Gastroesophageal sphincter (tissue), 4 donors: ENCODE measurements at regions not wholly inside any gene's neighbourhood (a gene's known extent, or its start where the extent isn't known, plus 50 kb on each side); places are given as distances from the start of the nearest gene placed in this dataset.

Experiments used
- ATAC-seq: fragments of 150-250 bp; one replicate; pipeline ENCODE4 v1.9.1; 2016; ENCODE audit warnings: mild to moderate bottlenecking, moderate library complexity
- H3K27ac ChIP-seq, 4 donors: fragments of 200-600 bp; sonication (generic) in 3 of 4; 1 replicate in 3 of 4; 2 replicates in 1 of 4; pipeline ENCODE4 v1.5.1; 2016 to 2019
- H3K27me3 ChIP-seq: fragments of 200-600 bp; sonication (generic); one replicate; pipeline ENCODE4 v1.5.1; 2019
- H3K36me3 ChIP-seq, 2 donors: fragments of 200-600 bp; sonication (generic); one replicate each; pipeline ENCODE4 v1.5.1; 2019; ENCODE audit warnings: control low read depth in 1 of 2
- H3K4me1 ChIP-seq, 3 donors: fragments of 200-600 bp; sonication (generic); 1 replicate in 2 of 3; 2 replicates in 1 of 3; pipeline ENCODE4 v1.5.1; 2016 to 2019; ENCODE audit warnings: control low read depth in 2 of 3
- H3K4me3 ChIP-seq, 2 donors: fragments of 200-600 bp; sonication (generic); one replicate each; pipeline ENCODE4 v1.5.1; 2019; ENCODE audit warnings: mild to moderate bottlenecking in 1 of 2, moderate library complexity in 1 of 2
- H3K9me3 ChIP-seq, 3 donors: fragments of 200-600 bp; sonication (generic); one replicate each; pipeline ENCODE4 v1.5.1; 2017 to 2019; ENCODE audit warnings: control low read depth in 2 of 3
- EP300 ChIP-seq: sonication (generic); formaldehyde crosslinking; IDR thresholded peaks from one replicate; pipeline ENCODE4 v1.6.1; 2017; ENCODE audit warnings: antibody characterized with exemption, mild to moderate bottlenecking
- POLR2A ChIP-seq, 2 donors: fragments of 450-650 bp; IDR thresholded peaks; one replicate each; pipeline ENCODE4 v1.6.1; 2017; ENCODE audit warnings: antibody characterized with exemption in 2 of 2, mild to moderate bottlenecking in 2 of 2, moderate library complexity in 1 of 2
- POLR2AphosphoS5 ChIP-seq: sonication (generic); formaldehyde crosslinking; IDR thresholded peaks from one replicate; pipeline ENCODE4 v1.6.1; 2017; ENCODE audit warnings: antibody characterized with exemption
- WGBS, 2 donors: methylation state at CpG; one replicate each; pipeline ENCODE4 v1.1.5; 2018; ENCODE audit warnings: low coverage in 1 of 2; 5-methylcytosine and 5-hydroxymethylcytosine counted together
- TF ChIP-seq, protein P1 (sequence below), 4 experiments: fragments of 200-600 bp in 2 of 4; fragments of 450-650 bp in 2 of 4; sonication (generic) in 1 of 4; IDR thresholded peaks; one replicate each; pipeline ENCODE4 v1.5.1; 2017 to 2019; ENCODE audit warnings: antibody characterized with exemption in 4 of 4, mild to moderate bottlenecking in 2 of 4, moderate library complexity in 2 of 4

GRCh38 chr7:46723003-46723402 is 801.9 kb upstream of the IGFBP3 start:
- WGBS, 2 donors, result 82% methylated on average over 5 of the region's 7 CpGs; no CpG with 5 or more reads in 1 of the 2 donors
- H3K4me3 ChIP-seq, result no peak overlapping the region
- ATAC-seq, result no peak
- no peak overlapping the region for H3K27ac ChIP-seq
- no peaks in the 10 kb centered on the region for H3K27me3 ChIP-seq
- H3K4me1 ChIP-seq, result peaks cover 0 to 4% (median 0%) of the 10 kb centered on the region in 3 donors
- H3K36me3 ChIP-seq, result no peaks in the 10 kb centered on the region
- peaks cover 0 to 14% (median 0%) of the 10 kb centered on the region in 3 donors for H3K9me3 ChIP-seq
- no peak for TF ChIP-seq POLR2A (IDR thresholded peaks at IDR 0.05)

DNA sequence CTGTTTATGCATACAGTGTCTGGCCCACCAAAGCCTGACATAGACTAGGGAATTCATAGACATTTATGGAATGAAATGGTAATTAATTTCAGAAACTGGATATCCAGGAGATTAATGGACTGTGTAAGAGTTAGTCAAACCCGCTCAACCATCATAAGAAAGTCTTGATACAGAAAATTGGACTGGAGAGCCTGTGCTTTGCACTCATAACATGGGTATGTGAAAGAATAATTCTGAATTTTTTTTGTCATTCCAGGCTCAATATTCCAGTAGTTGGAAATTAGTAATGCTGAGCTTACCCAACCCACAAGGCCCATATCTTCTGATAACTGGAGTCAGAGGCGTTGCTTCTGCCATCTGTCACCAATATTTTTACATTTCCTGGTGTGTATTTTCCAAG is 799.7 kb upstream of the IGFBP3 start:
- 68 to 94% methylated on average over 2 of the region's 2 CpGs for WGBS, 2 donors
- Histone ChIP-seq H3K9me3 (peaks cover 0 to 6% (median 0%) of the 10 kb centered on the region in 3 donors), H3K4me1 (peaks cover 0 to 4% (median 0%) of the 10 kb centered on the region in 3 donors), H3K4me3 (no peak overlapping the region), H3K36me3 (no peaks in the 10 kb centered on the region), H3K27me3 (no peaks in the 10 kb centered on the region), H3K27ac (no peak overlapping the region)
- peak; percentile 15 for ATAC-seq
- TF ChIP-seq, protein P1, sequence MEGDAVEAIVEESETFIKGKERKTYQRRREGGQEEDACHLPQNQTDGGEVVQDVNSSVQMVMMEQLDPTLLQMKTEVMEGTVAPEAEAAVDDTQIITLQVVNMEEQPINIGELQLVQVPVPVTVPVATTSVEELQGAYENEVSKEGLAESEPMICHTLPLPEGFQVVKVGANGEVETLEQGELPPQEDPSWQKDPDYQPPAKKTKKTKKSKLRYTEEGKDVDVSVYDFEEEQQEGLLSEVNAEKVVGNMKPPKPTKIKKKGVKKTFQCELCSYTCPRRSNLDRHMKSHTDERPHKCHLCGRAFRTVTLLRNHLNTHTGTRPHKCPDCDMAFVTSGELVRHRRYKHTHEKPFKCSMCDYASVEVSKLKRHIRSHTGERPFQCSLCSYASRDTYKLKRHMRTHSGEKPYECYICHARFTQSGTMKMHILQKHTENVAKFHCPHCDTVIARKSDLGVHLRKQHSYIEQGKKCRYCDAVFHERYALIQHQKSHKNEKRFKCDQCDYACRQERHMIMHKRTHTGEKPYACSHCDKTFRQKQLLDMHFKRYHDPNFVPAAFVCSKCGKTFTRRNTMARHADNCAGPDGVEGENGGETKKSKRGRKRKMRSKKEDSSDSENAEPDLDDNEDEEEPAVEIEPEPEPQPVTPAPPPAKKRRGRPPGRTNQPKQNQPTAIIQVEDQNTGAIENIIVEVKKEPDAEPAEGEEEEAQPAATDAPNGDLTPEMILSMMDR (IDR thresholded peaks at IDR 0.05), result no peak
- TF ChIP-seq POLR2A (IDR thresholded peaks at IDR 0.05) (no peak), EP300 (no peak), POLR2AphosphoS5 (no peak)

DNA sequence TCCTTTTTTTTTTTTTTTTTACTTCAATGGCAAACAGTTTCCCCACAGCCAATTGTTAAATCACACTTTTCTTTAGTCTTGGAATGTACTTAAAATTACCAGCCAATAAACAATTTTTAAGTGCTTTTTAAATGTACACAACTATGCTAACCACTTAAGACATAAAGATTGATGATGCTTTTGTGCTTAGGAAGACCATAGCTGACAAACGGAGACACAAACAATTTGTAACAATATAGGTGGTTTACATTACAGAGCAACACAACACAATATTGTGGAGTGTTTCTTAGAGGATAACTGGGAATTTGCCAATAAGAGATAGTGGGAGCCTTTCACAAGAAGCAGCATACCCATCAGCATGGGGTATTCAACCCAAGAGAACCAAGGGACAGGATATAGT is 798.5 kb upstream of the IGFBP3 start:
- Histone ChIP-seq H3K27ac (no peak overlapping the region), H3K4me3 (no peak overlapping the region), H3K9me3 (no peaks in the 10 kb centered on the region), H3K4me1 (peaks cover 0 to 4% (median 0%) of the 10 kb centered on the region in 3 donors), H3K36me3 (no peaks in the 10 kb centered on the region), H3K27me3 (no peaks in the 10 kb centered on the region)
- TF ChIP-seq POLR2A (IDR thresholded peaks at IDR 0.05), result no peak
- TF ChIP-seq EP300, result no peak
- TF ChIP-seq, protein P1 (IDR thresholded peaks at IDR 0.05), result no peak
- WGBS, 2 donors, result 50 to 60% methylated on average over 1 of the region's 1 CpG
- ATAC-seq, result no peak

DNA sequence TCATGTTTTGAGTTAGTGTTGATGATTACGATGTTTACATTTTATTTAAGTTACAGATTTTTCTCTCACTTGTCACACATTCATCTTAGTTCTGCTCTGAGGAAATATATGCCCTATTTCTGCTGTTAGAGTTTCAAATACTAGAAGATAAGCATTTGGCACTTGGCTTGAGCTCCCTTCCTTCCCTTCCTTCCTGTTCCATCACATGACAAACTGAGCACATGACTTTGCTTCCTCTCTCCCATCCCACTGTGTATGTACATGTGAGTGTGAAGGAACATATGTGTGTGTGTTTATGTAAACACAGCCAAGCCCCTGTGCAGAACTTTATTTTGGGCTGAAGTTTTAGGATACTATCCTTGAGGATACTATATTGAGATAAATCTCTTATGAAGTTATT is 795.9 kb upstream of the IGFBP3 start:
- Histone ChIP-seq H3K27ac (no peak overlapping the region), H3K4me1 (peaks cover 0 to 4% (median 0%) of the 10 kb centered on the region in 3 donors), H3K36me3 (no peaks in the 10 kb centered on the region), H3K27me3 (no peaks in the 10 kb centered on the region), H3K9me3 (no peaks in the 10 kb centered on the region), H3K4me3 (no peak overlapping the region)
- TF ChIP-seq POLR2A (IDR thresholded peaks at IDR 0.05) (no peak), POLR2AphosphoS5 (no peak), EP300 (no peak)
- TF ChIP-seq, protein P1 (IDR thresholded peaks at IDR 0.05), result no peak
- WGBS, 2 donors, result 83 to 87% methylated on average over 1 of the region's 1 CpG
- ATAC-seq, result no peak

DNA sequence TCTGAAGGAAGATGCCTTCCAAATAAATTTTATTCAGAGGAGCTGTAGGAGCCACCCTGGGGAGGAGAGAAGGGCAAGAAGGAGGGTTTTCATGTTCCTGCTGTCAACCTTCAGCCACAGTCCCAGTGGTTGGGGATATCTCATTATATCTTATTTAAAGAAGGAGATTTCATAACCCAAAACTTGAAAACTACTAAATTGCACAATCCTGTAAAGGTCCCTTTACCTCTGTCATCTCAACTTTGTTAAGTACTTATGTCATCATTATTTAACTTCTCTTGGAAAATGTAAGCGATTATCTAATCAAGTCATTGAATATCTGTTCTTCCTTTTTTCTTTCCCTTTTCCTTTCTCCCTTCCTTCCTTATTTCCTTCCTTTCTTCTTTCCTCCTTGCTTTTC is 794.5 kb upstream of the IGFBP3 start:
- no peak overlapping the region for H3K27ac ChIP-seq
- WGBS, 2 donors, result 90 to 94% methylated on average over 1 of the region's 1 CpG
- H3K27me3 ChIP-seq, result no peaks in the 10 kb centered on the region
- no peak for ATAC-seq
- H3K4me3 ChIP-seq, result no peak overlapping the region
- no peaks in the 10 kb centered on the region for H3K9me3 ChIP-seq
- H3K4me1 ChIP-seq, result peaks cover 0 to 4% (median 0%) of the 10 kb centered on the region in 3 donors
- TF ChIP-seq POLR2A (IDR thresholded peaks at IDR 0.05) (no peak), EP300 (no peak)
- no peaks in the 10 kb centered on the region for H3K36me3 ChIP-seq

DNA sequence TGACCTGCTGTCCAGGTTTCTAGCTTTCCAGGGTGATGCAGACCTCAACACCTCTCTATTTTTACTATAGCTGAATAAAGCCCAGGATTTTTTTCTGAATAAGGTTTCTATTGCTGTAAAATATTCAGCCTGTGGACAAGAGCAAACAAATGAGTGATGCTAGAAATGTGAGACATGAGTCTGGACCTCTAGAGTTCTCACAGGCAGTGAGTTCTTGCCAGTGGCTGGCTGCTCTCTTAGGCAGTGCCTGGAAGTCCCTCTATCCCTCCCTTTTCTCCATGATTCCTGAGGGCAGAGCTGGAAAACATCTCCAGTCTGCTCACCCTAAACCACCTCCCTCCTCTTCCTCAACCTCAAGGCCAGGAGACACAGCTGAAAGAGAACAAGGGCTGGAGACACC is 793.8 kb upstream of the IGFBP3 start:
- H3K36me3 ChIP-seq, result no peaks in the 10 kb centered on the region
- no peak for ATAC-seq
- no peak overlapping the region for H3K4me3 ChIP-seq
- peaks cover 0 to 4% (median 0%) of the 10 kb centered on the region in 3 donors for H3K4me1 ChIP-seq
- no peak for TF ChIP-seq POLR2A (IDR thresholded peaks at IDR 0.05)
- TF ChIP-seq, protein P1 (IDR thresholded peaks at IDR 0.05), result no peak
- no peak for TF ChIP-seq POLR2AphosphoS5
- TF ChIP-seq EP300, result no peak
- no peak overlapping the region for H3K27ac ChIP-seq
- H3K9me3 ChIP-seq, result no peaks in the 10 kb centered on the region
- H3K27me3 ChIP-seq, result no peaks in the 10 kb centered on the region
